ENCODE measurements at regions not wholly inside any gene's neighbourhood (a gene's known extent, or its start where the extent isn't known, plus 50 kb on each side); places are given as distances from the start of the nearest gene placed in this dataset.
"Not testable (repeated sequence)": the region's sequence is repeated elsewhere in the genome, so short reads cannot be mapped to it uniquely, and the experiment has no call there.

GRCh38 chr2:83109284-83109683 lies 1349.8 kb downstream of the SUCLG1 start:
- TF ChIP-seq EP300 (IDR thresholded peaks at IDR 0.05) = no peak
- TF ChIP-seq ESRRA (IDR thresholded peaks at IDR 0.05; ENCODE audit: borderline replicate concordance, low read length) = no peak
- no peak for TF ChIP-seq POLR2AphosphoS2 (conservative IDR thresholded peaks at IDR 0.05; ENCODE audit: low read length)
- CTCF ChIA-PET = no interaction called here
- POLR2A ChIA-PET = no interaction called here
- Histone ChIP-seq H3K9me3 (peaks cover 13% of the 10 kb centered on the region), H3K4me2 (no peak overlapping the region), H3K4me3 (no peak overlapping the region), H3K27ac (no peak overlapping the region), H3K4me1 (no peaks in the 10 kb centered on the region)
- ATAC-seq (no peak), FAIRE-seq (no peak), DNase-seq (ENCODE audit: low read depth in 1 of 2, low spot score in 1 of 2) (no peak)
- 9% methylated on average over 1 of the region's 1 CpG for WGBS (ENCODE audit: missing lambda C conversion rate)

GRCh38 chr2:83106853-83107252 lies 1352.2 kb downstream of the SUCLG1 start:
- Histone ChIP-seq H3K4me2 (no peak overlapping the region), H3K4me3 (no peak overlapping the region), H3K27ac (no peak overlapping the region), H3K4me1 (no peaks in the 10 kb centered on the region), H3K9me3 (peaks cover 18% of the 10 kb centered on the region)
- ATAC-seq (no peak), FAIRE-seq (no peak), DNase-seq (ENCODE audit: low read depth in 1 of 2, low spot score in 1 of 2) (no peak)
- ChIA-PET POLR2A (no interaction called here), CTCF (no interaction called here)
- TF ChIP-seq MAFK (IDR thresholded peaks at IDR 0.05; ENCODE audit: partially characterized antibody) (peak; percentile 92), CHD2 (IDR thresholded peaks at IDR 0.05; ENCODE audit: low read length, partially characterized antibody) (no peak), CHD4 (IDR thresholded peaks at IDR 0.05; ENCODE audit: borderline replicate concordance) (no peak), KDM1A (IDR thresholded peaks at IDR 0.05; ENCODE audit: low read depth) (no peak), E2F6 (IDR thresholded peaks at IDR 0.05; ENCODE audit: borderline replicate concordance, low read depth) (no peak)

GRCh38 chr2:83104202-83104601 lies 1354.9 kb downstream of the SUCLG1 start:
- ATAC-seq (no peak), DNase-seq (ENCODE audit: low read depth in 1 of 2, low spot score in 1 of 2) (no peak), FAIRE-seq (no peak)
- ChIA-PET POLR2A (no interaction called here), CTCF (no interaction called here)
- TF ChIP-seq RCOR1 (IDR thresholded peaks at IDR 0.05; ENCODE audit: low read depth, low read length) = no peak
- no peak for TF ChIP-seq CHD2 (IDR thresholded peaks at IDR 0.05; ENCODE audit: low read length, partially characterized antibody)
- H3K4me1 ChIP-seq = no peaks in the 10 kb centered on the region
- H3K27ac ChIP-seq = no peak overlapping the region
- no peak overlapping the region for H3K4me3 ChIP-seq
- no peak overlapping the region for H3K4me2 ChIP-seq
- H3K9me3 ChIP-seq = peaks cover 18% of the 10 kb centered on the region; the same call in 2 of the 3 replicates
- WGBS (ENCODE audit: missing lambda C conversion rate) = 35% methylated on average over 1 of the region's 1 CpG

- Histone ChIP-seq H3K27ac (no peak overlapping the region), H3K4me3 (no peak overlapping the region), H3K4me1 (no peaks in the 10 kb centered on the region), H3K9me3 (peaks cover 15% of the 10 kb centered on the region; the same call in 2 of the 3 replicates), H3K4me2 (no peak overlapping the region)
- CTCF ChIA-PET = no interaction called here
- DNase-seq (ENCODE audit: low read depth in 1 of 2, low spot score in 1 of 2) = no peak
- no peak for FAIRE-seq
- no peak for TF ChIP-seq SMC3 (IDR thresholded peaks at IDR 0.05)
- TF ChIP-seq CHD4 (IDR thresholded peaks at IDR 0.05; ENCODE audit: borderline replicate concordance) = no peak
- TF ChIP-seq PHF8 (IDR thresholded peaks at IDR 0.05; ENCODE audit: borderline replicate concordance, low read depth) = no peak
- no peak for TF ChIP-seq ZFP36 (IDR thresholded peaks at IDR 0.05; ENCODE audit: borderline replicate concordance, partially characterized antibody)
- no peak for TF ChIP-seq REST (IDR thresholded peaks at IDR 0.05)
- TF ChIP-seq HMGXB4 (CRISPR knock-in tag; IDR thresholded peaks at IDR 0.05; ENCODE audit: borderline replicate concordance) = no peak
- no peak for TF ChIP-seq USF2 (IDR thresholded peaks at IDR 0.05)
- no peak for TF ChIP-seq KDM1A (IDR thresholded peaks at IDR 0.05; ENCODE audit: low read depth)
- TF ChIP-seq NPAS2 (CRISPR knock-in tag; IDR thresholded peaks at IDR 0.05; ENCODE audit: borderline replicate concordance) = no peak
- no peak for TF ChIP-seq TFCP2L1 (CRISPR knock-in tag; IDR thresholded peaks at IDR 0.05)
- POLR2A ChIA-PET = no interaction called here
- ATAC-seq = no peak
- WGBS (ENCODE audit: missing lambda C conversion rate) = 8% methylated on average over 1 of the region's 1 CpG
Observed at GRCh38 chr2:83103613-83104012, 1355.5 kb downstream of the SUCLG1 start.

GRCh38 chr2:83089051-83089450 lies 1370.0 kb downstream of the SUCLG1 start:
- H3K4me2 ChIP-seq; FAIRE-seq; H3K4me1 ChIP-seq; DNase-seq (ENCODE audit: low read depth in 1 of 2, low spot score in 1 of 2); POLR2A ChIA-PET; ATAC-seq; CTCF ChIA-PET; H3K27ac ChIP-seq; H3K4me3 ChIP-seq: not testable (repeated sequence)
- peaks cover 11% of the 10 kb centered on the region for H3K9me3 ChIP-seq
- 46% methylated on average over 15 of the region's 15 CpGs for WGBS (ENCODE audit: missing lambda C conversion rate)
